ENCODE measurements at regions not wholly inside any gene's neighbourhood (a gene's known extent, or its start where the extent isn't known, plus 50 kb on each side); places are given as distances from the start of the nearest gene placed in this dataset.
A peak's percentile ranks its signal among the peaks of the same experiment; 100 is the strongest.
"Not testable (repeated sequence)": the region's sequence is repeated elsewhere in the genome, so short reads cannot be mapped to it uniquely, and the experiment has no call there.

DNA sequence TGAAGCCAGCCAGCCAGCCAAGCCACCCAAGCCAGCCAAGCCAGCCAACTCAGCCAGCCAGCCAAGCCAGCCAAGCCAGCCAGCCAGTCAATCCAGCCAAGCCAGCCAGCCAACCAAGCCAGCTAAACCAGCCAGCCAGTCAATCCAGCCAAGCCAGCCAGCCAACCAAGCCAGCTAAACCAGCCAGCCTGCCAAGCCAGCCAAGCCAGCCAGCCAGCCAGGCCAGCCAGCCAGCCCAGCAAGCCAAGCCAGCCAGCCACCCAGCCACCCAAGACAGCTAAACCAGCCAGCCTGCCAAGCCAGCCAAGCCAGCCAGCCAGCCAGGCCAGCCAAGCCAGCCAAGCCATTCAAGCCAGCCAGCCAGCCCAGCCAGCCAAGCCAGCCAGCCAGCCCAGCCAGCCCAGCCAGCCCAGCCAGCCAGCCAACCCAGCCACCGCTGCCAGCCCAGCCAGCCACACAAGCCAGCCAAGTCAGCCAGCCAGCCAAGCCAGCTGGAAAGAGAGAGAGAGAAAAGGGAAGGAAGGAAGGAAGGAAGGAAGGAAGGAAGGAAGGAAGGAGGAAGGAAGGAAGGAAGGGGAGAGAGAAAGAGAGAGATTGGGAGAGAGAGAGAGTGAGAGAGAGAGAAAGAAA is 1606.8 kb downstream of the RPIA start:
- DNase-seq = not testable (repeated sequence)

DNA sequence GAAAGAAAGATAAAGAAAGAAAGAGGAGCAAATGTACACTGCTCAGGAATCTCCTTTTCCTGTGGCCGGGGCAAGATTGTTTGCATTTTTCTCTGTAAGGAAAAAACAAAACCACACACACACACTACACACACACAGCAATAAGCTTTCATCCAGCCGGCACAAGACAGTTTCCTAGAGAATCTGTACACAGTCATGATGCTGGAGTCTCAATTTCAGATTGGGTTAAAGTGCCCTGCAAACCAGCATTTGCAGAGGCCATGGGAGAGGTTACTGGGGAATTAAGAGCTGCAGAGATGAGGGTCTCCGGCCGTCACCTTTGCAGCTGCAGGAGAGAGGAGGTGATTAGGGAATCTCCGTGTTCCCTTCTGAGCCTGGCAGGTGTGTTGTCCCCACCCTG is 1607.5 kb downstream of the RPIA start:
- not testable (repeated sequence) for DNase-seq

DNA sequence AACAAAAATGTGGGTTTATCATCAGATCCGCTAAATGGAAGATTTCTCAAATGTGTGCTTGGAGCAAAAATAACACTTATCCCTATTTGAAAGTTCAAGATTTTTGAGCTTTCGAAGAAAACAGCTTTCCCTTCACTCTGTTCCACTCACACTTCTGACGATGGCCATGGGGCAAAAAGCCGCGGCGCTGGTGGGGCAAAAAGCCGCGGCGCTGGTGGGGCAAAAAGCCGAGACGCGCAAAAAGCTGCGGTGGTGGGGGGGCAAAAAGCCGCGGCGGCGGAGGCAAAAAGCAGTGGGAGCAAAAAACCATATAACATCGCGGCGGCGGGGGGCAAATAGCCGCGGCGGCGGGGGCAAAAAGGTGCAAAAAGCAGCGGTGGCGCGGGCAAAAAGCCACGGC is 1631.5 kb downstream of the RPIA start:
- peak; percentile 3 for DNase-seq

DNA sequence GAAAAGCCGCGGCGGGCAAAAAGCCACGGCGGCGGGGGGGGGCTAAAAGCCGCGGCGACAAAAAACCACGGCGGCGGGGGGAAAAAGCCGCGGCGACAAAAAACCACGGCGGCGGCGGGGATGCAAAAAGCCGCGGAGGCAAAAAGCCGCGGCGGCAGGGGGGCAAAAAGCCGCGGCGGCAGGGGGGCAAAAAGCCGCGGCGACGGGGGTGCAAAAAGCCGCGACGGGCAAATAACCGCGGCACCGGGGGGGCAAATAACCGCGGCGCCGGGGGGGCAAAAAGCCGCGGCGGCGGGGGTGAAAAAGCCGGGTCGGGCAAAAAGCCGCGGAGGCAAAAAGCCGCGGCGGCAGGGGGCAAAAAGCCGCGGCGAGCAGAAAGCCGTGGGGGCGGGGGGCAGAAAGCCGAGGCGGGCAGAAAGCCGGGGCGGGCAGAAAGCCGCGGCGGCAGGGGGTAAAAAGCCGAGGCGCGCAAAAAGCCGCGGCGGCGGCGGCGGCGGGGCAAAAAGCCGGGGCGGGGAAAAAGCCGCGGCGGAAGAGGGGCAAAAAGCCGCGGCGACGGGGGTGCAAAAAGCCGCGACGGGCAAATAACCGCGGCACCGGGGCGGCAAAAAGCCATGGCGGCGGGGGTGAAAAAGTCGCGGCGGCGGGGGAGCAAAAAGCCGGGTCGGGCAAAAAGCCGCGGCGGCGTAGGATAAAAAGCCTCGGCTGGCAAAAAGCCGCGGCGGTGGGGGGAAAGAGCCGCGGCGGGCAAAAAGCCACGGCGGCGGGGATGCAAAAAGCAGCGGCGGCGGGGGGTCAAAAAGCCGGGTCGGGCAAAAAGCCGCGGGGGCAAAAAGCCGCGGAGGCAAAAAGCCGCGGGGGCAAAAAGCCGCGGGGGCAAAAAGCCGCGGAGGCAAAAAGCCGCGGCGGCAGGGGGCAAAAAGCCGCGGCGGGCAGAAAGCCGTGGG is 1632.4 kb downstream of the RPIA start:
- DNase-seq = not testable (repeated sequence)

DNA sequence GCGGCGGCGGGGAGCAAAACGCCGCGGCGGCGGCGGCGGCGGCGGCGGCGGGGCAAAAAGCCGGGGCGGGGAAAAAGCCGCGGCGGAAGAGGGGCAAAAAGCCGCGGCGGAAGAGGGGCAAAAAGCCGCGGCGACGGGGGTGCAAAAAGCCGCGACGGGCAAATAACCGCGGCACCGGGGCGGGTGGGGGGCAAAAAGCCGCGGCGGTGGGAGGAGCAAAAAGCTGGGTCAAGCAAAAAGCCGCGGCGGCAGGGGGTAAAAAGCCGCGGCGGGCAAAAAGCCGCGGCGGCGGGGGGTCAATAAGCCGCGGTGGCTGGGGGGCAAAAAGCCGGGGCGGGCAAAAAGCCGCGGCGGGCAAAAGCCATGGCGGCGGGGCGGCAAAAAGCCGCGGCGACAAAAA is 1633.2 kb downstream of the RPIA start:
- DNase-seq = not testable (repeated sequence)

DNA sequence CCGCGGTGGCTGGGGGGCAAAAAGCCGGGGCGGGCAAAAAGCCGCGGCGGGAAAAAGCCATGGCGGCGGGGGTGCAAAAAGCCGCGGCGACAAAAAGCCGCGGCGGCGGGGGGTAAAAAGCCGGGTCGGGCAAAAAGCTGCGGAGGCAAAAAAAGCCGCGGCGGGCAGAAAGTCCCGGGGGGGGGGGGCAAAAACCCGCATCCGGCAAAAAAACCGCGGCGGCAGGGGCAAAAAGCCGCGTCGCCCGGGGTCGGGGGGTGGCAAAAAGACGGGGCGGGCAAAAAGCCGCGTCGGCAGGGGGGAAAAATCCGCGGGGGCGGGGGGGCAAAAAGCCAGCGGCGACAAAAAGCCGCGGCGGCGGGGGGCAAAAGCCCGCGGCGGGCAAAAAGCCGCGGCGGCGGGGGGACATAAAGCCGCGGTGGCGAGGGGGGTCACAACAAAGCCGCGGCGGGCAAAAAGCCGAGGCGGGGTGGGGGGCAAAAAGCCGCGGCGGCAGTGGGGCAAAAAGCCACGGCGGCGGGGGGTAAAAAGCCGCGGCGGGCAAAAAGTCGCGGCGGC is 1634.4 kb downstream of the RPIA start:
- DNase-seq = not testable (repeated sequence)

DNA sequence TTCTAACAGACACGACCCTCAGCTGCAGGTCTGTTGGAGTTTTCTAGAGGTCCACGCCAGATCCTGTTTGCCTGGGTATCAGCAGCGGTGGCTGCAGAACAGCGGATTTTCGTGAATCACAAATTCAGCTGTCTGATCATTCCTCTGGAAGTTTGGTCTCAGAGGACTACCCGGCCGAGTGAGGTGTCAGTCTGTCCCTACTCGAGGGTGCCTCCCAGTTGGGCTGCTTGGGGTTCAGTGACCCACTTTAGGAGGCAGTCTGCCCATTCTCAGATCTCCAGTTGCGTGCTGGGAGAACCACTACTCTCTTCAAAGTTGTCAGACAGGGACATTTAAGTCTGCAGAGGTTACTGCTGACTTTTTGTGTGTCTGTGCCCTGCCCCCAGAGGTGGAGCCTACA is 1664.1 kb downstream of the RPIA start:
- DNase-seq = not testable (repeated sequence)

DNA sequence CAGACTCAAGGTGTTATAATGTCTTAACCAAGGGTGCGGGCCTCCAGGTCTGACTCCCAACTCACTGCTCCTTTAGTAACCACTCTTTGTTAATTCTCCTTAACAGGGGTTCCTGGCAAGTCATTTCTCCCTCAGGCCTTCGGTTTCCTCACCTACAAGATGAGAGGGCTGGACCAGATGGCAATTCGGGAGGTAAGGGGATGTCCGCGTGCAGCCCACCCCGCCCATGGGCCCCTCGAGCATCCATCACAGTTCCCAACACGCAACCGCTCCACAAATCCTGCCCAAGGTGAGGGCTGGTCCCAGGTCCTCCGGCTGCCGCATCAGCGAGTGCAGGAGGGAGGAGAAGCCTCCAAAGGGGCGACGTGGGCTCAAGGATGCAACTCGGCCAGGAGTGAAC is 1667.9 kb downstream of the RPIA start:
- not testable (repeated sequence) for DNase-seq

DNA sequence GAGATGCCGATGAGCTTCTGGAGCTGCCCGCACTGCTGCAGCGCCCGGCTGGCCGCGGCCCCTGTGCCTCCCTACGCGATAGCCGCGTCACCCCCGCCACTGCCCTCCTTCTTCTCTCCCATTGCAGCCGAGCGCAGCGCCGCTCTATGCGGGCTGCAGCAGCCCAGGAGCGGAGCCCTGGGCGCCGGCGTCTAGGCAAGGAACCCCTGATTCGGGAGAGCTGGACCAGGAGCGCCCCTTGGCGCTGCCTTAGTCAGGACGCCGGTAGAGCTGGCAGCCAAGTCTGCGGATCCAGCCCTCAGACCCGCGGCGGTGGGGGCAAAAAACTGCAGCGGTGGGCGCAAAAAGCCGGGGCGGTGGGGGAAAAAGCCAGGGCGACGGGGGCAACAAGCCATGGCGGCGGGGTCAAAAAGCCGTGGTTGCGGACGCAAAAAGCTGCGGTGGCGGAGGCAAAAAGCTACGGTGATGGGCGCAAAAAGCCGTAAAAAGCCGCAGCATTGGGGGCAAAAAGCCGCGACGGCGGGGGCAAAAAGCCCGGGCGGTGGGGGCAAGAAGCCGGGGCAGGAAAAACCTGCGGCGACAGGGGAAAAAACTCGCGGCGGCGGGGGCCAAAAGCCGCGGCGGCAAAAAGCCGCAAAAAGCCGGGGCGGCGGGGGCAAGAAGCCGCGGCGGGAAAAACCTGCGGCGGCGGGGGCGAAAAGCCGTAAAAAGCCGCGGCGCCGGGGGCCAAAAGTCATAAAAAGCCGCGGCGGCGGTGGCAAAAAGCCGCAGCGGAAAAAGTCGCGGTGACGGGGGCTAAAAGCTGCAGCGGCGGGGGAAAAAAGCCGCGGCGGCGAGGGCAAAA is 1668.6 kb downstream of the RPIA start:
- not testable (repeated sequence) for DNase-seq

DNA sequence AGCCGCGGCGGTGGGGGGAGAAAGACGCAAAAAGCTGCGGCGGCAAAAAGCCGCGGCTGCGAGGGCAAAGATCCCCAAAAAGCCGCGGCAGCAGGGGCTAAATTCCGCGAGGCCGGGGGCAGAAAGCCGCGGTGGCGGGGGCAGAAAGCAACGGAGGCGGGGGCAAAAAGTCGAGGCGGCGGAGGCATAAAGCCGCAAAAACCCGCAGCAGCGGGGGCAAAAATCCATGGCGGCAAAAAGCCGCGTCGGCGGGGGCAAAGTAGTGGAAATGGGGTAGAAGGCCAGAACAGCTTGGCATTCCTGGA is 1669.2 kb downstream of the RPIA start:
- DNase-seq = not testable (repeated sequence)
